ENCODE measurements at regions not wholly inside any gene's neighbourhood (a gene's known extent, or its start where the extent isn't known, plus 50 kb on each side); places are given as distances from the start of the nearest gene placed in this dataset.

- TF ChIP-seq EZH2 (IDR thresholded peaks at IDR 0.05; ENCODE audit: low read depth, low read length, severe bottlenecking) (no peak), CBX5 (IDR thresholded peaks at IDR 0.05; ENCODE audit: low read depth, low read length) (no peak), SP2 (IDR thresholded peaks at IDR 0.05; ENCODE audit: low read length) (no peak)
Observed at GRCh38 chr3:20905210-20905805, 719.3 kb upstream of the SGO1 start (continued).
